Cardiac muscle cell (in vitro differentiated cells and primary cell): ENCODE measurements at regions not wholly inside any gene's neighbourhood (a gene's known extent, or its start where the extent isn't known, plus 50 kb on each side); places are given as distances from the start of the nearest gene placed in this dataset.

Experiments
- DNase-seq, 2 donors: peaks; one replicate each; pipeline versions ENCODE4 v3.0.0 to v3.0.0-alpha.2; 2010 to 2017; ENCODE audit warnings: low read depth in 1 of 2, low spot score in 1 of 2
- H3K27ac ChIP-seq: fragments of 200-600 bp; sonication (generic); 2 replicates; pipeline ENCODE4 v1.5.1; 2016
- H3K27me3 ChIP-seq: fragments of 200-600 bp; sonication (generic); 2 replicates; pipeline ENCODE4 v1.6.0; 2016; ENCODE audit warnings: control low read depth
- H3K36me3 ChIP-seq: fragments of 200-600 bp; sonication (generic); 2 replicates; pipeline ENCODE4 v1.5.1; 2016; ENCODE audit warnings: control low read depth
- H3K4me1 ChIP-seq: fragments of 200-600 bp; sonication (generic); 2 replicates; pipeline ENCODE4 v1.8.1; 2017; ENCODE audit warnings: low read depth, mild to moderate bottlenecking, mixed run types
- H3K4me3 ChIP-seq: fragments of 200-600 bp; sonication (generic); 2 replicates; pipeline ENCODE4 v1.5.1; 2016; ENCODE audit warnings: mild to moderate bottlenecking
- H3K9me3 ChIP-seq: fragments of 200-600 bp; sonication (generic); 2 replicates; pipeline ENCODE4 v1.5.1; 2017; ENCODE audit warnings: low read depth, mild to moderate bottlenecking, control low read depth
- CTCF ChIP-seq: IDR thresholded peaks from 2 replicates; pipeline ENCODE4 v1.5.1; 2012; ENCODE audit warnings: low read depth, mild to moderate bottlenecking, low read length

DNA sequence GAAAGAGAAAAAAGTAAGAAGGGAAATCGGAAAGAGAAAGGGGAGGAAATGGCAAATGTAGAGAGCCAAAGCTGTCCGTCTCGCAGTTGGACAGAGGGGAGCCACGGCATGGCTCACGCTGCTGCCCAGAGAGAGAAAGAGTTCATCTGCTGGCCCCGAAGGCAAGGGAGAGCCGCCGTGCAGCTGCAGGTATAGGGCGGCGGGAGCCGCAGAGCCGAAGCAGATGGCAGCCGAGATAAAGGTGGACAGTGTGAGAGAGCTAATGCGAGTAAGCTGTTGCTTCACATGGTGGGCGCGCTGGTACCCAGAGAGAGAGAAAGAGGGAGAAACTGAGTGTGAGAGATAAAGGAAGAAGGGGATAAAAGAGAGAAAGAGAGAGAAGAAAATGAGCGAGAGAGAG lies 188.4 kb upstream of the PPP1R26 start:
- no peaks in the 10 kb centered on the region for H3K27me3 ChIP-seq
- no peak overlapping the region for H3K4me3 ChIP-seq
- no peak overlapping the region for H3K27ac ChIP-seq
- TF ChIP-seq CTCF = no peak
- no peaks in the 10 kb centered on the region for H3K9me3 ChIP-seq
- no peak for DNase-seq
- no peaks in the 10 kb centered on the region for H3K36me3 ChIP-seq
- no peaks in the 10 kb centered on the region for H3K4me1 ChIP-seq

GRCh38 chr9:135294836-135295235 lies 184.7 kb upstream of the PPP1R26 start:
- no peak overlapping the region for H3K4me3 ChIP-seq
- no peaks in the 10 kb centered on the region for H3K4me1 ChIP-seq
- no peak for TF ChIP-seq CTCF
- no peaks in the 10 kb centered on the region for H3K27me3 ChIP-seq
- no peak for DNase-seq
- no peak overlapping the region for H3K27ac ChIP-seq
- no peaks in the 10 kb centered on the region for H3K9me3 ChIP-seq
- H3K36me3 ChIP-seq = no peaks in the 10 kb centered on the region

DNA sequence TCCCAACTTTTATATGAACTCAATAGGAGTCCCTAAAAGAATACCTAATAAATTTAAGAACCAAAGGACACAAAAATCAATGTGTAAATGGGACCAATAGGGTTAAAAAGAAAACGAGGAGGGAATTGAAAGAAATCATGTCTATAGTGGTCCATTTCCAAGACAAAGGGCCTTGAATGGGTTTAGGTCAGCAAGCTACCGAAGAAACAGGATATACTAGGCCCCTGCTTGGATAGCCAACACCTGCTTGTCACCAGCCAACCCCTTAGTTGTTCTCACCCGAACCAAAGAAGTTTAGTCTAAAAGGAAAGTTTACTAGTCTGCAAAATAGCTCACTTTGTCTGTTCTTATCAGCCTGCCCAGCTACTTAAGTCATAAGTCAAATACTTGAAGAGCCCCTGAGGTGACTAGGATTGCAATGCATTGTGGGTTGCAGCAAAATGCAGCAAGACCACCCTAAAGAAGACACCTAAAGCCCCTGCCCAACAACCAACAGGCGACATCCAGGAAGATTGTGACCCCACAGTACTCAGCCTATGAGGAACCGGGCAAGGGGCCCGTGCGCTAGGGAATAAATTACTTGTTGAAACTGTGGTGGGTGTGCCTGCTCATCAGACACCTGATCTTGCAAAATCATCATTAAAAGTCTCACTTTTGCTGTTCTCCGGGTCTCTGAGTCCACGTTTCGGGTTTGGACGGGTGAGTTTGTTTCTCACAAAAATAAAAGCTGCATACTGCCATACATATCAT lies 183.9 kb upstream of the PPP1R26 start:
- H3K36me3 ChIP-seq = no peaks in the 10 kb centered on the region
- no peaks in the 10 kb centered on the region for H3K4me1 ChIP-seq
- H3K27me3 ChIP-seq = no peaks in the 10 kb centered on the region
- TF ChIP-seq CTCF = no peak
- H3K27ac ChIP-seq = no peak overlapping the region
- H3K4me3 ChIP-seq = no peak overlapping the region
- H3K9me3 ChIP-seq = no peaks in the 10 kb centered on the region
- DNase-seq = no peak

- Histone ChIP-seq H3K27ac (no peak overlapping the region), H3K27me3 (no peaks in the 10 kb centered on the region), H3K4me3 (no peak overlapping the region), H3K36me3 (no peaks in the 10 kb centered on the region), H3K9me3 (no peaks in the 10 kb centered on the region), H3K4me1 (no peaks in the 10 kb centered on the region)
- no peak for TF ChIP-seq CTCF
- DNase-seq = no peak
Observed at GRCh38 chr9:135296735-135297455, 182.7 kb upstream of the PPP1R26 start.

DNA sequence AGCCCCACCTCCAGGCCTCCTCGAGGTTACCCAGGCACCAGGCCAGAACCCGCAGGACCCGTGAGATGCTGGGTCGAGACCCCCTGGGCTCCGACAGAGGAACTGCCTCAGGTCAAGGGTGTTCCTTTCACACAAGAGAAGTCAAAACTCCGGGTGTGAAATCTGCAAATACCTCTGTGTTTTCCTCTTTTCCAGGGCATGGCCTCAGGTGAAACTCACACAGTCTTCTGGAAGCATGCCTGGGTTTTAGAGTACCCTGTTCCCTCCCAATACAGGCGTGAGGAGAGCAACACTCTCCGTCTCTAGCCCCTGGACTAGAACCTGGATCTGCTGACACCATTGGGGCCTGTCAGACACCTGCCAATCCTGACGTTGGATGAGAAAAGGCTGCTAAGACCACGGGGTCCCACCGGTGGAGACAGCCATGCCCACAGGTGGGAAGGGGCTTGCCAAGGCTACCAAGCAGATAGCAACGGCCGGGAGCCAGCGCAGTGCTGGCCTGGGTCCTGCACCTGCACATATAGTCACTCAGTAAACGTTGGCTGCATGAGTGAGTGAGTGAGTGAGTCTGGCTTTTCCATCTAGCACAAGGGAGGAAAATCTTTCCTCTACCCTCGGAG lies 182.0 kb upstream of the PPP1R26 start:
- Histone ChIP-seq H3K27ac (no peak overlapping the region), H3K9me3 (no peaks in the 10 kb centered on the region), H3K36me3 (no peaks in the 10 kb centered on the region), H3K4me3 (no peak overlapping the region), H3K4me1 (no peaks in the 10 kb centered on the region), H3K27me3 (no peaks in the 10 kb centered on the region)
- DNase-seq = no peak
- TF ChIP-seq CTCF = no peak
